HepG2 (cell line): ENCODE measurements at regions not wholly inside any gene's neighbourhood (a gene's known extent, or its start where the extent isn't known, plus 50 kb on each side); places are given as distances from the start of the nearest gene placed in this dataset.
A peak's percentile ranks its signal among the peaks of the same experiment; 100 is the strongest.

Experiments used
- ATAC-seq: fragments of 200-7000 bp; cut with Tn5 transposase; 3 replicates; pipeline ENCODE4 v1.9.1; 2020; ENCODE audit warnings: mild to moderate bottlenecking, moderate library complexity
- BruUV-seq: library from RNA; stranded (reverse); fragments of 400-500 nt; replicated peaks from 2 replicates; lab custom pipeline; 2021; lab: Mats Ljungman, UMichigan
- CTCF ChIA-PET: fragments of 300-600 bp; formaldehyde crosslinking; extraction: SDS; loops from one replicate; lab custom pipeline; 2021; ENCODE audit warnings: low total read pairs, inconsistent platforms, low intra/inter-chr PET ratio; lab: Yijun Ruan, JAX
- POLR2A ChIA-PET: fragments of 350-600 bp; sonication (Branson Sonifier 250); formaldehyde crosslinking; loops from one replicate; lab custom pipeline; 2020; ENCODE audit warnings: antibody characterized with exemption, inconsistent platforms; lab: Yijun Ruan, JAX
- DNase-seq: peaks from one replicate; pipeline ENCODE4 v3.0.0-alpha.2; 2015; ENCODE audit warnings: low spot score
- FAIRE-seq: peaks from 3 replicates; lab custom pipeline; 2011; peaks lifted over from hg19 to GRCh38; lab: Jason Lieb, UNC
- H2AFZ ChIP-seq: one replicate; pipeline ENCODE4 v1.6.1; 2011; ENCODE audit warnings: low read length, inconsistent platforms
- H3K27ac ChIP-seq: fragments of 300-600 bp; 3 replicates; pipeline ENCODE4 v1.8.0; 2011; ENCODE audit warnings: mixed run types, mild to moderate bottlenecking, mixed read lengths, low read length, inconsistent platforms; ENCODE audit not compliant: insufficient read depth; ENCODE audit errors: extremely low read length
- H3K27me3 ChIP-seq, 2 experiments: fragments of 200-600 bp in 1 of 2; 2 replicates in 1 of 2; 3 replicates in 1 of 2; pipeline versions ENCODE4 v1.6.0 to v1.8.0; 2011; ENCODE audit warnings: low read length in 2 of 2, mild to moderate bottlenecking in 2 of 2, moderate library complexity in 2 of 2, inconsistent platforms in 1 of 2; ENCODE audit not compliant: insufficient read depth in 2 of 2, control insufficient read depth in 1 of 2
- H3K36me3 ChIP-seq, 2 experiments: fragments of 200-600 bp in 1 of 2; replicated peaks in 1 of 2; 2 replicates in 1 of 2; 3 replicates in 1 of 2; pipeline versions ENCODE4 v1.5.1 to v1.8.0; 2011; ENCODE audit warnings: low read length in 2 of 2, inconsistent platforms in 1 of 2; ENCODE audit not compliant: insufficient read depth in 2 of 2, control insufficient read depth in 1 of 2
- H3K4me1 ChIP-seq: 2 replicates; pipeline ENCODE4 v1.5.1; 2012; ENCODE audit warnings: low read length, inconsistent platforms; ENCODE audit not compliant: insufficient read depth
- H3K4me2 ChIP-seq: 2 replicates; pipeline ENCODE4 v1.6.0; 2011; ENCODE audit warnings: low read depth, low read length, inconsistent platforms
- H3K4me3 ChIP-seq, 3 experiments: fragments of 200-600 bp in 1 of 3; sonication (generic), shearing (Covaris generic) in 1 of 3; replicated peaks in 1 of 3; 2 replicates each; pipeline ENCODE4 v1.5.1; 2011 to 2016; ENCODE audit warnings: low read length in 3 of 3, inconsistent platforms in 2 of 3, low read depth in 2 of 3, mild to moderate bottlenecking in 2 of 3, control low read depth in 1 of 3, mixed read lengths in 1 of 3; ENCODE audit not compliant: insufficient read depth in 1 of 3
- H3K79me2 ChIP-seq: one replicate; pipeline ENCODE4 v1.6.1; 2011; ENCODE audit warnings: low read length, inconsistent platforms; ENCODE audit not compliant: insufficient read depth
- H3K9ac ChIP-seq: 2 replicates; pipeline ENCODE4 v1.6.0; 2011; ENCODE audit warnings: mild to moderate bottlenecking, low read depth, low read length, inconsistent platforms; ENCODE audit not compliant: insufficient read depth
- H3K9me3 ChIP-seq: 2 replicates; pipeline ENCODE4 v1.5.1; 2012; ENCODE audit warnings: mild to moderate bottlenecking, low read length
- H4K20me1 ChIP-seq: 2 replicates; pipeline ENCODE4 v1.6.0; 2011; ENCODE audit warnings: inconsistent platforms, mild to moderate bottlenecking, low read length, moderate library complexity; ENCODE audit not compliant: insufficient read depth
- AGO2 ChIP-seq: fragments of 200-400 bp; formaldehyde crosslinking; optimal IDR thresholded peaks from 2 replicates; pipeline ENCODE3; 2017; ENCODE audit warnings: mild to moderate bottlenecking, low read depth, low read length, moderate library complexity
- GTF3A ChIP-seq: sonication (generic); formaldehyde crosslinking; conservative IDR thresholded peaks from 2 replicates; pipeline ENCODE4 v1.4.0; 2020; ENCODE audit warnings: mild to moderate bottlenecking, missing genetic modification reagents
- HNRNPL ChIP-seq: fragments of 200-400 bp; formaldehyde crosslinking; IDR thresholded peaks from 2 replicates; pipeline ENCODE4 v1.6.1; 2017; ENCODE audit warnings: mild to moderate bottlenecking, low read depth, low read length
- SPEN ChIP-seq: sonication (generic); formaldehyde crosslinking; IDR thresholded peaks from 2 replicates; pipeline ENCODE4 v1.5.1; 2020; ENCODE audit warnings: low read depth, mild to moderate bottlenecking, missing genetic modification reagents
- ZNF556 ChIP-seq: sonication (generic); formaldehyde crosslinking; IDR thresholded peaks from 2 replicates; pipeline ENCODE4 v1.4.0; 2020; ENCODE audit warnings: mild to moderate bottlenecking, missing genetic modification reagents, borderline replicate concordance
- WGBS: methylation state at CpG from one replicate; pipeline ENCODE4 v1.1.6; 2017; ENCODE audit warnings: low lambda C conversion rate; 5-methylcytosine and 5-hydroxymethylcytosine counted together
- in situ Hi-C: cut with HindIII; loops from 2 replicates; pipeline ENCODE4 v1.10.0; 2017; ENCODE audit warnings: low pct_unique_long_range_greater_than_20kb; ENCODE audit not compliant: extremely low pct_ligation_motif_present
- intact Hi-C: fragments of 100-400 bp; cut with micrococcal nuclease; formaldehyde crosslinking; loops from one replicate; pipeline ENCODE4 v1.10.0; 2022; ENCODE audit not compliant: unreplicated experiment
- TF ChIP-seq, protein P1 (sequence below): IDR thresholded peaks from 2 replicates; pipeline ENCODE4 v1.6.1; 2016; ENCODE audit warnings: low read depth
- TF ChIP-seq, protein P2 (sequence below), 2 experiments: fragments of 450-650 bp in 1 of 2; sonication (generic) in 1 of 2; formaldehyde crosslinking in 1 of 2; IDR thresholded peaks; 2 replicates each; pipeline versions ENCODE4 v1.6.1 to v1.8.0; 2016 to 2022; ENCODE audit warnings: antibody characterized with exemption in 1 of 2, mild to moderate bottlenecking in 1 of 2, missing genetic modification reagents in 1 of 2

DNA sequence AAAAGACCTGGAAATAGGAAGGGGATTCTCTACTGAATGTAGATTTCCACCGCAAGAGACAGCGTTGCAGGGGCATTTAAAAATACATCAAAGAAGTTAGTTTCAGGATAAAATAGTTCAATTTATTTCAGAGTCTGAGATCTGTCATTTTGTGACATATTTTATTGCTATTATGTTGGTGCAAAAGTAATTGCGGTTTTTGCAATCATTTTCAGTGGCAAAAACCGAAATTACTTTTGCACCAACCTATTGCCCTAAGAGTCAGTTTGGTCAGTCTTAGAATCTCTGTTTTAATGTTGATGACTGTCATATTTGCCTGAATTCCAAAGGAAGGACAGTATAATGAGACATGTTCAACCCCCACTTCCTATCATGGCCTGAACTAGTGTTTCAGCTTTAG is 219.5 kb upstream of the CDH10 start:
- no peak for FAIRE-seq
- no TSS peak for BruUV-seq
- Histone ChIP-seq H3K79me2 (no peaks in the 10 kb centered on the region), H3K4me1 (no peaks in the 10 kb centered on the region), H3K27me3 (no peaks in the 10 kb centered on the region), H3K4me2 (no peak overlapping the region), H2AFZ (no peak overlapping the region), H3K4me3 (no peak overlapping the region), H3K9ac (no peak overlapping the region), H4K20me1 (no peaks in the 10 kb centered on the region), H3K9me3 (peaks cover 56% of the 10 kb centered on the region), H3K27ac (no peak overlapping the region), H3K36me3 (no peaks in the 10 kb centered on the region)
- ChIA-PET POLR2A (no interaction called here), CTCF (no interaction called here)
- no peak for DNase-seq
- in situ Hi-C loops (no loop called here), intact Hi-C loops (no loop called here)
- TF ChIP-seq SPEN (CRISPR knock-in tag) (no peak), ZNF556 (no peak), GTF3A (CRISPR knock-in tag) (no peak), HNRNPL (no peak), AGO2 (no peak)
- TF ChIP-seq, protein P1, sequence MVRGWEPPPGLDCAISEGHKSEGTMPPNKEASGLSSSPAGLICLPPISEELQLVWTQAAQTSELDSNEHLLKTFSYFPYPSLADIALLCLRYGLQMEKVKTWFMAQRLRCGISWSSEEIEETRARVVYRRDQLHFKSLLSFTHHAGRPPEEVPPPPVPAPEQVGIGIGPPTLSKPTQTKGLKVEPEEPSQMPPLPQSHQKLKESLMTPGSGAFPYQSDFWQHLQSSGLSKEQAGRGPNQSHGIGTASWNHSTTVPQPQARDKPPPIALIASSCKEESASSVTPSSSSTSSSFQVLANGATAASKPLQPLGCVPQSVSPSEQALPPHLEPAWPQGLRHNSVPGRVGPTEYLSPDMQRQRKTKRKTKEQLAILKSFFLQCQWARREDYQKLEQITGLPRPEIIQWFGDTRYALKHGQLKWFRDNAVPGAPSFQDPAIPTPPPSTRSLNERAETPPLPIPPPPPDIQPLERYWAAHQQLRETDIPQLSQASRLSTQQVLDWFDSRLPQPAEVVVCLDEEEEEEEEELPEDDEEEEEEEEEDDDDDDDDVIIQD (CRISPR knock-in tag) = no peak
- TF ChIP-seq, protein P2, sequence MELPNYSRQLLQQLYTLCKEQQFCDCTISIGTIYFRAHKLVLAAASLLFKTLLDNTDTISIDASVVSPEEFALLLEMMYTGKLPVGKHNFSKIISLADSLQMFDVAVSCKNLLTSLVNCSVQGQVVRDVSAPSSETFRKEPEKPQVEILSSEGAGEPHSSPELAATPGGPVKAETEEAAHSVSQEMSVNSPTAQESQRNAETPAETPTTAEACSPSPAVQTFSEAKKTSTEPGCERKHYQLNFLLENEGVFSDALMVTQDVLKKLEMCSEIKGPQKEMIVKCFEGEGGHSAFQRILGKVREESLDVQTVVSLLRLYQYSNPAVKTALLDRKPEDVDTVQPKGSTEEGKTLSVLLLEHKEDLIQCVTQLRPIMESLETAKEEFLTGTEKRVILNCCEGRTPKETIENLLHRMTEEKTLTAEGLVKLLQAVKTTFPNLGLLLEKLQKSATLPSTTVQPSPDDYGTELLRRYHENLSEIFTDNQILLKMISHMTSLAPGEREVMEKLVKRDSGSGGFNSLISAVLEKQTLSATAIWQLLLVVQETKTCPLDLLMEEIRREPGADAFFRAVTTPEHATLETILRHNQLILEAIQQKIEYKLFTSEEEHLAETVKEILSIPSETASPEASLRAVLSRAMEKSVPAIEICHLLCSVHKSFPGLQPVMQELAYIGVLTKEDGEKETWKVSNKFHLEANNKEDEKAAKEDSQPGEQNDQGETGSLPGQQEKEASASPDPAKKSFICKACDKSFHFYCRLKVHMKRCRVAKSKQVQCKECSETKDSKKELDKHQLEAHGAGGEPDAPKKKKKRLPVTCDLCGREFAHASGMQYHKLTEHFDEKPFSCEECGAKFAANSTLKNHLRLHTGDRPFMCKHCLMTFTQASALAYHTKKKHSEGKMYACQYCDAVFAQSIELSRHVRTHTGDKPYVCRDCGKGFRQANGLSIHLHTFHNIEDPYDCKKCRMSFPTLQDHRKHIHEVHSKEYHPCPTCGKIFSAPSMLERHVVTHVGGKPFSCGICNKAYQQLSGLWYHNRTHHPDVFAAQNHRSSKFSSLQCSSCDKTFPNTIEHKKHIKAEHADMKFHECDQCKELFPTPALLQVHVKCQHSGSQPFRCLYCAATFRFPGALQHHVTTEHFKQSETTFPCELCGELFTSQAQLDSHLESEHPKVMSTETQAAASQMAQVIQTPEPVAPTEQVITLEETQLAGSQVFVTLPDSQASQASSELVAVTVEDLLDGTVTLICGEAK (IDR thresholded peaks at IDR 0.05) = peak; percentile 82
- TF ChIP-seq, protein P2 (CRISPR knock-in tag; IDR thresholded peaks at IDR 0.05) = no peak
- no peak for ATAC-seq
- 5% methylated on average over 4 of the region's 4 CpGs for WGBS
